PC-9 (cell line): ENCODE measurements at regions not wholly inside any gene's neighbourhood (a gene's known extent, or its start where the extent isn't known, plus 50 kb on each side); places are given as distances from the start of the nearest gene placed in this dataset.

Experiments used
- BruUV-seq: library from RNA; stranded (reverse); fragments of 400-500 nt; replicated peaks from 2 replicates; lab custom pipeline; 2021; lab: Mats Ljungman, UMichigan
- CTCF ChIA-PET: fragments of 300-600 bp; sonication (Branson Sonifier 250); formaldehyde crosslinking; loops from one replicate; lab custom pipeline; 2022; ENCODE audit warnings: antibody characterized with exemption; lab: Charles Lee
- POLR2A ChIA-PET: fragments of 300-600 bp; sonication (Branson Sonifier 250); formaldehyde crosslinking; loops from one replicate; lab custom pipeline; 2022; ENCODE audit warnings: antibody characterized with exemption; ENCODE audit not compliant: unreplicated experiment; lab: Charles Lee
- DNase-seq, 2 experiments: peaks; one replicate each; pipeline versions ENCODE4 v3.0.0 to v3.0.0-alpha.2; 2015 to 2022; ENCODE audit warnings: mixed read lengths in 1 of 2
- H2AFZ ChIP-seq: fragments of 200-600 bp; sonication (generic); 2 replicates; pipeline ENCODE4 v1.8.1; 2017; ENCODE audit warnings: antibody characterized with exemption
- H3F3A ChIP-seq: fragments of 200-600 bp; sonication (generic); 2 replicates; pipeline ENCODE4 v1.8.1; 2017; ENCODE audit warnings: antibody characterized with exemption, mild to moderate bottlenecking, low read depth; ENCODE audit not compliant: insufficient read depth
- H3K27ac ChIP-seq: fragments of 200-600 bp; sonication (generic); 2 replicates; pipeline ENCODE4 v1.6.1; 2016; ENCODE audit warnings: mixed run types
- H3K27me3 ChIP-seq: fragments of 200-600 bp; sonication (generic); 2 replicates; pipeline ENCODE4 v1.6.1; 2016; ENCODE audit warnings: low read depth, mixed run types; ENCODE audit not compliant: insufficient read depth
- H3K36me3 ChIP-seq: fragments of 200-600 bp; sonication (generic); 2 replicates; pipeline ENCODE4 v1.6.1; 2016; ENCODE audit warnings: low read depth, mixed run types
- H3K4me1 ChIP-seq: fragments of 200-600 bp; sonication (generic); replicated peaks from 2 replicates; pipeline ENCODE4 v1.6.1; 2016; ENCODE audit warnings: mixed run types; ENCODE audit not compliant: insufficient read depth
- H3K4me2 ChIP-seq: fragments of 200-600 bp; sonication (generic); 2 replicates; pipeline ENCODE4 v1.6.1; 2017; ENCODE audit warnings: mixed run types
- H3K4me3 ChIP-seq: fragments of 200-600 bp; sonication (generic); 2 replicates; pipeline ENCODE4 v1.6.1; 2016; ENCODE audit warnings: mixed run types
- H3K79me2 ChIP-seq: fragments of 200-600 bp; sonication (generic); 2 replicates; pipeline ENCODE4 v1.6.1; 2017; ENCODE audit warnings: low read depth, mixed run types
- H3K9me2 ChIP-seq: fragments of 200-600 bp; sonication (generic); 2 replicates; pipeline ENCODE4 v1.8.1; 2017; ENCODE audit warnings: mild to moderate bottlenecking; ENCODE audit not compliant: insufficient read depth
- H3K9me3 ChIP-seq: fragments of 200-600 bp; sonication (generic); 2 replicates; pipeline ENCODE4 v1.8.1; 2016; ENCODE audit warnings: low read depth; ENCODE audit not compliant: insufficient read depth
- H4K20me1 ChIP-seq: fragments of 200-600 bp; sonication (generic); 2 replicates; pipeline ENCODE4 v1.8.1; 2017; ENCODE audit not compliant: insufficient read depth
- CTCF ChIP-seq: fragments of 200-600 bp; sonication (generic); conservative IDR thresholded peaks from 2 replicates; pipeline ENCODE4 v1.6.1; 2017; ENCODE audit warnings: mixed run types, antibody characterized with exemption, mild to moderate bottlenecking, moderate library complexity
- EZH2 ChIP-seq: fragments of 200-600 bp; sonication (generic); IDR thresholded peaks from 2 replicates; pipeline ENCODE4 v1.8.0; 2017; ENCODE audit warnings: antibody characterized with exemption, low read depth
- intact Hi-C: fragments of 100-400 bp; cut with micrococcal nuclease; formaldehyde crosslinking; loops from one replicate; pipeline ENCODE4 v1.10.0; 2022; ENCODE audit not compliant: unreplicated experiment

DNA sequence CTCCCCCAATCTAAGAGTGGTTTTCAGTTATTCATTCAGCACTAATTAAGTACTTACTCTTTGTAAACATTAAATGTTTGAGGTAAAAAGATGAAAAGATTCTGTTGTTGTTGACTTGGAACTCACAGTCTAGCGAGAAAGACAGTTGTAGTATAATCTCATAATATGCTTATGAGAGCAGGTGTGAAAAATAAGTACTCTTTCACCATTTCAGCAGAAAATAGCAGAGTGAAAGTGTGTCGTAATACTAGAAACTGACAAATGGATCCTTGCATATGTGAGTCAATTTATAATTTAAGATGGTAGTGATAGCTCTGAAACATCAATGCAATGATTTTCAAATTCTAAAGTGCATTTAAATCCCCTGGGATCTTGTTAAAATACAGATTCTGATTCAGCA, 618.8 kb upstream of the CCDC54 start:
- no peak for TF ChIP-seq EZH2
- no peak for TF ChIP-seq CTCF
- ChIA-PET POLR2A (no interaction called here), CTCF (no interaction called here)
- no peak overlapping the region for H2AFZ ChIP-seq
- no peaks in the 10 kb centered on the region for H3K4me1 ChIP-seq
- no peak overlapping the region for H3K4me2 ChIP-seq
- no peaks in the 10 kb centered on the region for H3K36me3 ChIP-seq
- no TSS peak for BruUV-seq
- no peak overlapping the region for H3K4me3 ChIP-seq
- no peaks in the 10 kb centered on the region for H3K27me3 ChIP-seq
- H3K27ac ChIP-seq: no peak overlapping the region
- H4K20me1 ChIP-seq: no peaks in the 10 kb centered on the region
- intact Hi-C loops: no loop called here
- DNase-seq: no peak
- no peaks in the 10 kb centered on the region for H3F3A ChIP-seq
- H3K79me2 ChIP-seq: no peaks in the 10 kb centered on the region
- H3K9me2 ChIP-seq: no peaks in the 10 kb centered on the region
- H3K9me3 ChIP-seq: peaks cover 6% of the 10 kb centered on the region

DNA sequence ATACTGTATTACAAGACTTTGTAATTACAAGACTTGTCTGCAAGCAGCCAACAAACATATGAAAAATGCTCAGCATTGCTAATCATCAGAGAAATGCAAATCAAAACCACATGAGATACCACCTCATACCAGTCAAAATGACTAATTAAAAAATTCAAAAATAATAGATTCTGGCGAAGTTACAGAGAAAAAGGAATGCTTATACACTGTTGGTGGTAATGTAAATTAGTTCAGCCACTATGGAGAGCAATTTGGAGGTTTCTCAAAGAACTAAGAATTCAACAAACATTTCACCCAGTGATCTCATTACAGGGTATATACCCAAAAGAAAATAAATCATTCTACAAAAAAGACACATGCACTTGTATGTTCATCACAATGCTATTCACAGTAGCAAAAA, 617.5 kb upstream of the CCDC54 start:
- no peak overlapping the region for H3K4me2 ChIP-seq
- H3K27me3 ChIP-seq: no peaks in the 10 kb centered on the region
- no peak for DNase-seq
- POLR2A ChIA-PET: no interaction called here
- H3K36me3 ChIP-seq: no peaks in the 10 kb centered on the region
- CTCF ChIA-PET: interaction anchor here (0.6 kb wide), 1 partner anchor 71 kb away, joined by 3 read pairs; no protein-coding TSS in a partner anchor
- no TSS peak for BruUV-seq
- TF ChIP-seq CTCF (no peak), EZH2 (no peak)
- no peaks in the 10 kb centered on the region for H3K79me2 ChIP-seq
- H2AFZ ChIP-seq: no peak overlapping the region
- H3K4me3 ChIP-seq: no peak overlapping the region
- no peak overlapping the region for H3K27ac ChIP-seq
- intact Hi-C loops: no loop called here
- no peaks in the 10 kb centered on the region for H3K9me2 ChIP-seq
- no peaks in the 10 kb centered on the region for H3F3A ChIP-seq
- peaks cover 6% of the 10 kb centered on the region for H3K9me3 ChIP-seq
- no peaks in the 10 kb centered on the region for H3K4me1 ChIP-seq
- no peaks in the 10 kb centered on the region for H4K20me1 ChIP-seq

DNA sequence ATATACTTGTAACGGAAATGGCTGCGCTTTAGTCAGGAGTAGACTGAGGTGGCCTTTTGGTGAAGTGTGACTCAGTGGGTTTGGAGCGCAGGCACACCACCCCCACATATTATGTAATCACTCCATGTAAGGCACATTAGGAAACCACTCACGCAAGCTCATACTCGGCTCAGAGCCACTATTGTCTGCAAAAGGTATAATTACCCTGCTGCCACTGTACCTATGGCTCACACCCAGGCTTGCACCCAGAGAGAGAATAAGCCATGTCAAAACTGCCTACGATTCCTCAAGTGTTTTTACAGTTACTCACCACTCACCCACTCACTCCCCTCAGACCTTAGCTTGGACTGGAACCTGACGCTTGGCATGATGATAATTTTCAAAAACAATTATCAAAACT, 611.9 kb upstream of the CCDC54 start:
- Histone ChIP-seq H3K36me3 (no peaks in the 10 kb centered on the region), H3K4me2 (0 out of 2 replicates have a peak overlapping the region, but pooled peaks have one; percentile 4), H3K79me2 (no peaks in the 10 kb centered on the region), H3K27me3 (no peaks in the 10 kb centered on the region), H3K27ac (0 out of 2 replicates have a peak overlapping the region, but pooled peaks have one; percentile 7), H3K9me2 (no peaks in the 10 kb centered on the region), H2AFZ (no peak overlapping the region), H3K4me3 (no peak overlapping the region), H3F3A (peaks cover 9% of the 10 kb centered on the region; the same call in 1 of the 2 replicates), H4K20me1 (no peaks in the 10 kb centered on the region), H3K9me3 (peaks cover 27% of the 10 kb centered on the region), H3K4me1 (0 out of 2 replicates have a peak, but pooled peaks cover 10% of the 10 kb centered on the region)
- intact Hi-C loops: no loop called here
- no TSS peak for BruUV-seq
- no peak for TF ChIP-seq EZH2
- TF ChIP-seq CTCF: no peak
- CTCF ChIA-PET: no interaction called here
- POLR2A ChIA-PET: no interaction called here
- DNase-seq: peak; percentile 22 to 82
